ENCODE measurements at regions not wholly inside any gene's neighbourhood (a gene's known extent, or its start where the extent isn't known, plus 50 kb on each side); places are given as distances from the start of the nearest gene placed in this dataset.
"Not testable (repeated sequence)": the region's sequence is repeated elsewhere in the genome, so short reads cannot be mapped to it uniquely, and the experiment has no call there.

- DNase-seq (no peak), ATAC-seq (no peak)
- Histone ChIP-seq H3K27me3 (no peaks in the 10 kb centered on the region), H3K9me3 (no peaks in the 10 kb centered on the region), H3K4me3 (no peak overlapping the region), H3K4me1 (no peaks in the 10 kb centered on the region), H3K36me3 (no peaks in the 10 kb centered on the region), H3K27ac (no peak overlapping the region)
- TF ChIP-seq POLR2A (IDR thresholded peaks at IDR 0.05) = no peak
- TF ChIP-seq, protein P1, sequence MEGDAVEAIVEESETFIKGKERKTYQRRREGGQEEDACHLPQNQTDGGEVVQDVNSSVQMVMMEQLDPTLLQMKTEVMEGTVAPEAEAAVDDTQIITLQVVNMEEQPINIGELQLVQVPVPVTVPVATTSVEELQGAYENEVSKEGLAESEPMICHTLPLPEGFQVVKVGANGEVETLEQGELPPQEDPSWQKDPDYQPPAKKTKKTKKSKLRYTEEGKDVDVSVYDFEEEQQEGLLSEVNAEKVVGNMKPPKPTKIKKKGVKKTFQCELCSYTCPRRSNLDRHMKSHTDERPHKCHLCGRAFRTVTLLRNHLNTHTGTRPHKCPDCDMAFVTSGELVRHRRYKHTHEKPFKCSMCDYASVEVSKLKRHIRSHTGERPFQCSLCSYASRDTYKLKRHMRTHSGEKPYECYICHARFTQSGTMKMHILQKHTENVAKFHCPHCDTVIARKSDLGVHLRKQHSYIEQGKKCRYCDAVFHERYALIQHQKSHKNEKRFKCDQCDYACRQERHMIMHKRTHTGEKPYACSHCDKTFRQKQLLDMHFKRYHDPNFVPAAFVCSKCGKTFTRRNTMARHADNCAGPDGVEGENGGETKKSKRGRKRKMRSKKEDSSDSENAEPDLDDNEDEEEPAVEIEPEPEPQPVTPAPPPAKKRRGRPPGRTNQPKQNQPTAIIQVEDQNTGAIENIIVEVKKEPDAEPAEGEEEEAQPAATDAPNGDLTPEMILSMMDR (IDR thresholded peaks at IDR 0.05 in 4 of 5, conservative IDR thresholded peaks at IDR 0.05 in 1 of 5) = no peak
- intact Hi-C loops (cut with DNase I; ENCODE audit: low total_unique reads) = no loop called here
- in situ Hi-C loops (cut with MboI; ENCODE audit: low sequenced_read_pairs in 4 of 4) = no loop called here
Measured at GRCh38 chr4:33831442-33832066, 2412.8 kb downstream of the ARAP2 start.

DNA sequence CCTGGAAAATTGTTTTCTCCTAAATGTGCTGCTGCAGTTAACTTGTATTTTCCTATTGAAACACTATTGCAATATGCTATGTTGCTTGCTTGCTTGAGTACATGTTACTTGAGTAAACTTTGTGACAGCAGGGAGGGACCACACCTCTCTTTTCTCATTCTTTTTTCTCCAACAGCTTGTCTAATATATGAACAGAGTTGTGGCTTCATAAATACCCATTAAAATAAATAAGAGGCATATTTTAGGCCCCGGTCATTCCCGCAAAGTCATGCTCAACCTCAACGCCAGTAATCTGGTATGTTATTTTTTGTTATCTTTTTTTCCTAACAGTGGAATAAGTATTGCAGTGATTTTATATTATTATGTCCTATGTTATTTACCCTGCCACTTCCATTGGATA lies 2408.6 kb downstream of the ARAP2 start:
- H3K27ac ChIP-seq; DNase-seq; H3K36me3 ChIP-seq; H3K4me3 ChIP-seq; H3K9me3 ChIP-seq; H3K27me3 ChIP-seq; H3K4me1 ChIP-seq; in situ Hi-C loops (cut with MboI; ENCODE audit: low sequenced_read_pairs in 4 of 4); intact Hi-C loops (cut with DNase I; ENCODE audit: low total_unique reads); ATAC-seq: not testable (repeated sequence)

DNA sequence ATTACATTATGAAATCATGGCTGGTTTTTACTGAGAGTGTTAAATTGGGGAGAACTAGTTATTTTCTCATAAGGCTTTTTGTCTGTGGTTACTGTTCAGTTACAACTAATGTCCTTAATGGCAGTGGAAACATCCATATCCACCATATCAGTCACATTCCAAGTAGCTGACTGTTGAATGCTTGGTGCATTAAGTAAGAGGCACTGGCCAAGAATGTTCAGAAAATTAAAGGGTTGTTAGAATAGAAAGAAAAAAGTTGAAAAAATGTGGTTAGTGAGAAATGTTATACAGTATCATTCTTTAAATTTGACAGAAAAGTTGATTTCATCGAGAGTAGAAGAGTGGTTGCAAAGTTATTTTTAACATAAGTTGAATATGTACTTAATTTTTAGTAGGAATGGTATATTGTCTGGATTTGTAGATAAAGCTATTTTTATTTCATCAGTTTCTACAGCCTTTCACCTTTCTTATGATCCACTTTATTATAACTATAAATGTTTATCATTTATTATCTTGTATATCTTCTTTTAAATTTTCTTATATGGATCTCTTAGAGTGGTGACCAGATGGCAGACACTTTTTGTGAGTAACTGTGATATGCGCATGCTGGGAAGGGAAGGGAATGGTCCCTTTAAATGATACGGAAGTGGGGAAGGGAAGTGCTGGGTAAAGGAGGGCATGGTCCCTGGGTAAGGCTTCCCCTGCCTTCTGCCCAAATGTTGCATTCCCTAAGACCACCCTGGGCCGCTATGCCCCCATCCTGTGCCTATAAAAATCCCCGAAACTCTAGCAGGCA lies 2407.1 kb downstream of the ARAP2 start:
- no peaks in the 10 kb centered on the region for H3K4me1 ChIP-seq
- intact Hi-C loops (cut with DNase I; ENCODE audit: low total_unique reads) (no loop called here), in situ Hi-C loops (cut with MboI; ENCODE audit: low sequenced_read_pairs in 4 of 4) (no loop called here)
- no peaks in the 10 kb centered on the region for H3K9me3 ChIP-seq
- no peaks in the 10 kb centered on the region for H3K27me3 ChIP-seq
- no peaks in the 10 kb centered on the region for H3K36me3 ChIP-seq
- no peak for ATAC-seq
- no peak overlapping the region for H3K27ac ChIP-seq
- no peak overlapping the region for H3K4me3 ChIP-seq
- TF ChIP-seq POLR2A (IDR thresholded peaks at IDR 0.05) = no peak
- TF ChIP-seq, protein P1 (IDR thresholded peaks at IDR 0.05 in 4 of 5, conservative IDR thresholded peaks at IDR 0.05 in 1 of 5) = no peak
- DNase-seq = no peak

DNA sequence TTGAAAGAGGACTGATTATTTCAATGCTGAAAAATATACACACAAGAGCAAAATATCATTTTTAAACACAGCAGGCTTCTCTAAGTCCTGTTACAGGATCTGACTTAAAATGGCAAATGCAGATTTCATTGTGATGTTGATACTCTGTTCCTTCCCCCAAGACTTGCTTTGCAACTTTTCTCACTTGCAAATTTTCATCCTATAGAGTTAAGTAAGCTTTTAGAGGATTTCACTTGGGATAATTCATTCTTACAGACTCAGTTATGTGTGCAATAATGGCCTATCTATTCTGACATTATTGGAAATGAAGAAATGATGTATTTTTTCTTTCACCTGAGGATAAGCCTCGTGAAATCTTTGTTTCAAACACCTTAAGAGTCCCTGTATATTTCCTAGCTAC lies 2403.2 kb downstream of the ARAP2 start:
- ATAC-seq (no peak), DNase-seq (no peak)
- no peaks in the 10 kb centered on the region for H3K9me3 ChIP-seq
- H3K36me3 ChIP-seq = no peaks in the 10 kb centered on the region
- in situ Hi-C loops (cut with MboI; ENCODE audit: low sequenced_read_pairs in 4 of 4) (no loop called here), intact Hi-C loops (cut with DNase I; ENCODE audit: low total_unique reads) (no loop called here)
- H3K27me3 ChIP-seq = no peaks in the 10 kb centered on the region
- H3K27ac ChIP-seq = no peak overlapping the region
- TF ChIP-seq, protein P1 (IDR thresholded peaks at IDR 0.05 in 4 of 5, conservative IDR thresholded peaks at IDR 0.05 in 1 of 5) = no peak
- TF ChIP-seq POLR2A (IDR thresholded peaks at IDR 0.05) = no peak
- H3K4me3 ChIP-seq = no peak overlapping the region
- H3K4me1 ChIP-seq = no peaks in the 10 kb centered on the region

DNA sequence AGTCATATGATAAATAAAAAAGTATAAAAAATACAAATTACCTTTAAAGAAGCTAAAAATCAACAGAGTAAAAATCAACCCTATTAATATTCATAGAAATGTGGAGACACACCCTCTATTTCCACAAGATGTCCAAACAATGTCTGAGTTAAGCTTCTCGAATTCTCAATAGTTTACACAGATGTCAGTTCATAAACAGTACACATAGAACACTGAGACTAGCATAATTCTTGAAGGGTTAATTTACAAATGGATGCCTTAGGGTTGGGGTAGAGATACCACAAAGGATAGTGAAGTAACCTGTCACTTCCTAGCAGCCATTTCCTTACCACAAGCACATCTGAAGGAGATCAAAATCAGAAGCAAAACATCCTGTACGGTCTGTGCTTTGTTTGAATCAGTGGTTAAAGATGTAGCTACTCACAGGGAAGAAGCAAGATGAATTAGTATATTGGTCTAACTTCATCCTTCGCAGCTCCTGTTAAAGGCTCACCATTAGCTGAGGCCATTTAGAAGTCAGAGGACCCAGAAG lies 2393.9 kb downstream of the ARAP2 start:
- DNase-seq (no peak), ATAC-seq (no peak)
- TF ChIP-seq POLR2A (IDR thresholded peaks at IDR 0.05) = no peak
- TF ChIP-seq, protein P1 (IDR thresholded peaks at IDR 0.05 in 4 of 5, conservative IDR thresholded peaks at IDR 0.05 in 1 of 5) = no peak
- Histone ChIP-seq H3K27ac (no peak overlapping the region), H3K4me3 (no peak overlapping the region), H3K36me3 (no peaks in the 10 kb centered on the region), H3K4me1 (no peaks in the 10 kb centered on the region), H3K27me3 (no peaks in the 10 kb centered on the region), H3K9me3 (no peaks in the 10 kb centered on the region)
- in situ Hi-C loops (cut with MboI; ENCODE audit: low sequenced_read_pairs in 4 of 4) = no loop called here
- intact Hi-C loops (cut with DNase I; ENCODE audit: low total_unique reads) = no loop called here

DNA sequence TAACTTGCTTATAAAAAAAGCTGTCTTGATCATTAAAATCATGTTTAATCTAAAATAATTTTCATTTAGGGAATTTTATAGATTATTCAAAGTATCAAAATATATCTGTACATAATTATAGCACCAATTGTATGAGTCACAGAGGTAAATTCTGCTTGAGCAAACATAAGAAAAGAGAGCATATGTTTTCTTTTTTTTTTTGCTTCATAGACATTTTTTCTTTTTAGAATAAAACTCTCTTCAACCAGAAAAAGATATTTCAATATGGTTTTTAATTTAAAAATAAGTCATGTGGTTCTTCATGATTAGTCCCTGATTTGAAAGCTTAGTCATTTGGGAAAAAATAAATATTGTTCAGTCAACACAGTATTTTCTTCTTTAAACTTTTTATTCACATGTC lies 2390.6 kb downstream of the ARAP2 start:
- in situ Hi-C loops (cut with MboI; ENCODE audit: low sequenced_read_pairs in 4 of 4); ATAC-seq; intact Hi-C loops (cut with DNase I; ENCODE audit: low total_unique reads); H3K4me1 ChIP-seq; DNase-seq; H3K9me3 ChIP-seq; H3K36me3 ChIP-seq; H3K4me3 ChIP-seq; H3K27ac ChIP-seq; H3K27me3 ChIP-seq: not testable (repeated sequence)
